AG04449 (cell line): ENCODE measurements at regions not wholly inside any gene's neighbourhood (a gene's known extent, or its start where the extent isn't known, plus 50 kb on each side); places are given as distances from the start of the nearest gene placed in this dataset.

ENCODE experiments used
- CTCF ChIA-PET: fragments of 350-600 bp; formaldehyde crosslinking; extraction: SDS; loops from one replicate; lab custom pipeline; 2021; ENCODE audit warnings: antibody characterized with exemption; lab: Yijun Ruan, JAX
- POLR2A ChIA-PET: fragments of 400-600, 350-600 bp; formaldehyde crosslinking; extraction: SDS; loops from one replicate; lab custom pipeline; 2020; ENCODE audit warnings: antibody characterized with exemption, inconsistent platforms; lab: Yijun Ruan, JAX
- DNase-seq: peaks from one replicate; pipeline ENCODE4 v3.0.0-alpha.2; 2010; ENCODE audit warnings: low read depth, low spot score
- H3K4me3 ChIP-seq: 2 replicates; pipeline ENCODE4 v1.5.1; 2011; ENCODE audit warnings: low read depth, mild to moderate bottlenecking, control low read depth, low read length
- CTCF ChIP-seq: IDR thresholded peaks from one replicate; pipeline ENCODE4 v1.5.1; 2011; ENCODE audit warnings: mild to moderate bottlenecking, moderate library complexity, low read length, control low read depth, inconsistent platforms; ENCODE audit not compliant: insufficient read depth; ENCODE audit errors: missing control alignments

DNA sequence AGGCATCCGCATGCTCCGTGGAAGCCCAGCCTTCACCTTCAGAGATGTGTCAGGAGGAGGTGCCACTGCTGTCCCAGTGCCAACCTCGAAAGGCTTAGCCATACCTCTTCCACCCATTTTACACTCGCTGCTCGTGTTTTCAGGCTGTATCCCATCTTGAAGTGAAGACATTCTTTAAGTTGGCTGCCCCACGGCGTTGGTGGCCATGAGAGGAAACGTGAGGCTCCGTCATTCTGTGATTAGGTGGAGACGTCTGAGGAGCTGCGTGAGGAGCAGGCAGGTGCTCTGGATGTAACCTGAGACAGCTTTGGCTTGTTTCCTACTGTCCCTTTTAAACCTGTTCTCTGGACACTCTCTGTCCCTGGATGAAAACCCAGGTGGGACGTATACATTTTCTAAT is 159.9 kb upstream of the RNF32 start:
- CTCF ChIA-PET = no interaction called here
- no peak for DNase-seq
- POLR2A ChIA-PET = no interaction called here
- no peak for TF ChIP-seq CTCF
- no peak overlapping the region for H3K4me3 ChIP-seq

DNA sequence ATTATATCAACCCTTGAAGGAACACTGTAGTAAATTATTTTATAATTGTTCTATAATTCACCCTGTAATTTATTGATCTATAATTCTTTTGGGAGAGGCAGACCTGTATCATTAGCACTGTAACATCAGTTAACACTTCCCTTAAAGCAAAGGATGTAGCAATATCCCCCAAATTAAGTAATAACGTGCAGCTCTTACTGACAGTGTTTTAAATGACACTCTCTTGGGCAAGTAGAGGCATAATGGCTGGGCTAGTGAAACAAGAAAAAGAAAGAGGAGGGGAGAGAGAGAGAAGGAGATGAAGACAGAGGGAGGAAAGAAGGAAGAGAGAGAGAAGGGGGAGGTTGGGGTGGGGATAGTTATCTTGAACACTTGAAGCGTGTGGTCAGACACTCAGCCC is 161.0 kb upstream of the RNF32 start:
- H3K4me3 ChIP-seq = no peak overlapping the region
- CTCF ChIA-PET = no interaction called here
- TF ChIP-seq CTCF = no peak
- DNase-seq = no peak
- POLR2A ChIA-PET = no interaction called here

GRCh38 chr7:156478486-156478885 is 162.1 kb upstream of the RNF32 start:
- ChIA-PET CTCF (no interaction called here), POLR2A (no interaction called here)

DNA sequence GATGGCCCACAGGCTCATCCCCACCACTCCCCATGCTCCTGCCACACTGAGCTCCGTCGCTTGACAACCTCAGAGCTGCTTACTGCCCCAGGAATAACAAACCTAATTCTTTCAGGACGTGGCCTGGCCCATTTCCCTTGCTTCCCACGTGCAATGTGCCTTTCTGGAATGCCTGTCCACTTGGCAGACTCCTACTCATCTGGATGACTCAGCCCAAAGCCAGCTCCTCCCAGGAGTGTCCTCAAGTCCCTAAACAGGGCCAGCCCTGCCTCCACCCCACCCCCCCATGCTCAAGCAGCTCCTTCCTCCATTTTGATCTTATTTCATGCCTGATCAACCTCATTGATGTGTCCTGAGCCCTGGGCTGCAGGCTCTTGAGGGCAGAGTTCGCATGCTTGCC is 164.9 kb upstream of the RNF32 start:
- DNase-seq = no peak
- POLR2A ChIA-PET = no interaction called here
- no peak overlapping the region for H3K4me3 ChIP-seq
- CTCF ChIA-PET = no interaction called here
- no peak for TF ChIP-seq CTCF

More at GRCh38 chr7:156478486-156478885, 162.1 kb upstream of the RNF32 start:
- no peak overlapping the region for H3K4me3 ChIP-seq
- DNase-seq = no peak
- no peak for TF ChIP-seq CTCF

DNA sequence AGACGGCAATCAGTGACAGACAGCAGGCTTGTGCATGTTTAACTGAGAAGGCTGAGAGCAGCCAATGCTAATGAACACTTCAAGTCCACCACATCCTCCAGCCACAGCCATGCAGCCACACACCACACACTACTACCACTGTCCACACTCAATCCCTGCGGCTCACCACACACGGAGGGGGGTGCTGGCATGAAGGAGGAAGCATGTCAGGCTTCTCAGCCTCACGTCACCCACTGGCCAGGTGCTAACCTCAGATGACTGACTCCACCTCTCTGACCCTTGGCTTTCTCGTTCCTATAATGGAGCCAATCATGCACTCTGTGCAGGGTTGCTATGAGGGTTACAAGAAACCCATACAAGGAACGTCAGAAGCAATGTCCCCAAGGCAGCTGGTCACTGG is 165.4 kb upstream of the RNF32 start:
- ChIA-PET CTCF (no interaction called here), POLR2A (no interaction called here)
- no peak overlapping the region for H3K4me3 ChIP-seq
- DNase-seq = no peak
- no peak for TF ChIP-seq CTCF

DNA sequence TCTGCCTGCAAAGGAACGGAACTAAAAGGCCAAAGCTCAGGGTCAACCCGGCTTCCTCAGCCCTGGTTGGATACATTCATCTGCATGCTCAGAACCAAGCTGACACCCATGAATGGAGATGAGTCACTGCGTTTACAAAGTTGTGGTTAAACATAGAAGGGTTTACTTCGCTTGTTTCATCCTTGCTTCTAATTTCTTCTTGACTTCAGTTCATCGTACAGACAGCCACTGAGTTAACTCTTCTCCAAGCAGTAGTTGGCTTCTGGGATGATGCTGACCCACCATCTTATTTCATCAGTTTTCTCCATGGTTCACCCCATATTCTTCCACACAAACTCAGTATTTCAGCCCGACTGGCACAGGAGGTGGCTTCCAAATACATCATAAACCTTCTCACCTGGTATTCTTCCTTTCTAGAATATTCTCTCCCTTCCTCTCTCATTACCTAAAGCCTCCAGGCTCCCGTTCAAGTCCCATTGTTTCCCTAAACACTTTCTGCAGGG is 166.3 kb upstream of the RNF32 start:
- no peak for DNase-seq
- CTCF ChIA-PET = no interaction called here
- POLR2A ChIA-PET = no interaction called here
- no peak for TF ChIP-seq CTCF
- no peak overlapping the region for H3K4me3 ChIP-seq
